GM12892 (cell line): ENCODE measurements at regions not wholly inside any gene's neighbourhood (a gene's known extent, or its start where the extent isn't known, plus 50 kb on each side); places are given as distances from the start of the nearest gene placed in this dataset.

Source experiments
- POLR2A ChIP-seq: IDR thresholded peaks from 2 replicates; pipeline ENCODE4 v1.6.1; 2011; ENCODE audit warnings: low read depth, low read length, control low read depth
- TAF1 ChIP-seq: IDR thresholded peaks from 2 replicates; pipeline ENCODE4 v1.6.1; 2011; ENCODE audit warnings: low read depth, mild to moderate bottlenecking, control low read depth, low read length, borderline replicate concordance

DNA sequence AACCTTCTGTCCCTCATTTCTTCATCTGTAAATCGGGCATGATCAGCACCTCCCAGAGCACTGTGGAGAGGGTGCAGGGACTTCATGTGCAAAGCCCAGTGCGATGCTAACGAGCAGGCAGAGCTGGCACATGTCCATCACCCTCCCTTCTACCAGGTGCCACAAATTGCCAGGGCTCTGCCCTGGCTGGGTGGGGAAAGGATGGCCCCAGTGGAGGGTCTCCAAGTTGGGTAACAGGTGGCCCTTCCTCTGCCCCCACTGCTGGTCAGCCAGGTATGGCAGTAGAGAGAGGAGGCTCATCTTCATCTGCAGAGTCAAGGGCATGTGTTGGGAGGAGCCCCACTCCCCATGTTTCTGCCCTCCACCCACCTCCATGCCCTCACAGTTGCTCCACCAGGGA is 61.5 kb upstream of the CDH5 start:
- TF ChIP-seq POLR2A (no peak), TAF1 (no peak)
